DOHH2 (cell line): ENCODE measurements at regions not wholly inside any gene's neighbourhood (a gene's known extent, or its start where the extent isn't known, plus 50 kb on each side); places are given as distances from the start of the nearest gene placed in this dataset.

ENCODE experiments used
- H3F3A ChIP-seq: fragments of 200-600 bp; sonication (generic), shearing (Covaris generic); 2 replicates; pipeline ENCODE4 v1.6.0; 2016; ENCODE audit warnings: antibody characterized with exemption, mild to moderate bottlenecking; ENCODE audit not compliant: control insufficient read depth, insufficient read depth
- H3K27ac ChIP-seq: fragments of 200-600 bp; sonication (generic); 2 replicates; pipeline ENCODE4 v1.5.1; 2014; ENCODE audit warnings: low read depth, mild to moderate bottlenecking, low read length, moderate library complexity
- H3K27me3 ChIP-seq: fragments of 200-600 bp; sonication (generic); 2 replicates; pipeline ENCODE4 v1.6.1; 2014; ENCODE audit warnings: mild to moderate bottlenecking, low read length, mixed read lengths; ENCODE audit not compliant: control insufficient read depth
- H3K36me3 ChIP-seq: fragments of 200-600 bp; sonication (generic); 2 replicates; pipeline ENCODE4 v1.6.1; 2014; ENCODE audit warnings: mild to moderate bottlenecking, low read length, moderate library complexity, mixed read lengths; ENCODE audit not compliant: control insufficient read depth
- H3K4me1 ChIP-seq: fragments of 200-600 bp; sonication (generic); 2 replicates; pipeline ENCODE4 v1.6.1; 2014; ENCODE audit warnings: mild to moderate bottlenecking, low read length, mixed read lengths; ENCODE audit not compliant: control insufficient read depth
- H3K4me2 ChIP-seq: fragments of 200-600 bp; sonication (generic); 2 replicates; pipeline ENCODE4 v1.6.0; 2014; ENCODE audit warnings: mild to moderate bottlenecking, low read length, moderate library complexity
- H3K4me3 ChIP-seq: fragments of 200-600 bp; sonication (generic); 2 replicates; pipeline ENCODE4 v1.5.1; 2014; ENCODE audit warnings: mild to moderate bottlenecking, low read length, mixed read lengths
- H3K79me2 ChIP-seq: fragments of 200-600 bp; sonication (generic); 2 replicates; pipeline ENCODE4 v1.6.1; 2014; ENCODE audit warnings: mild to moderate bottlenecking, low read length, mixed read lengths; ENCODE audit not compliant: control insufficient read depth
- H3K9me2 ChIP-seq: fragments of 200-600 bp; sonication (generic); replicated peaks from 2 replicates; pipeline ENCODE4 v1.6.1; 2014; ENCODE audit warnings: mild to moderate bottlenecking, low read length, mixed read lengths; ENCODE audit not compliant: control insufficient read depth
- H3K9me3 ChIP-seq: fragments of 200-600 bp; sonication (generic); 2 replicates; pipeline ENCODE4 v1.6.1; 2014; ENCODE audit warnings: antibody characterized with exemption, low read length, mixed read lengths; ENCODE audit not compliant: control insufficient read depth, insufficient read depth
- H4K20me1 ChIP-seq: fragments of 200-600 bp; sonication (generic); 2 replicates; pipeline ENCODE4 v1.6.0; 2014; ENCODE audit warnings: low read depth, mild to moderate bottlenecking, antibody characterized with exemption, low read length, moderate library complexity; ENCODE audit not compliant: control insufficient read depth, insufficient read depth
- EZH2phosphoT487 ChIP-seq: fragments of 200-600 bp; sonication (generic); IDR thresholded peaks from 2 replicates; pipeline ENCODE4 v1.6.1; 2017; ENCODE audit warnings: borderline replicate concordance, mild to moderate bottlenecking, antibody characterized with exemption, low read length, moderate library complexity, mixed read lengths
- TF ChIP-seq, protein P1 (sequence below): fragments of 200-600 bp; sonication (generic); IDR thresholded peaks from one replicate; pipeline ENCODE4 v1.5.1; 2014; ENCODE audit warnings: antibody characterized with exemption, mild to moderate bottlenecking, low read depth, low read length; ENCODE audit not compliant: poor library complexity, severe bottlenecking

DNA sequence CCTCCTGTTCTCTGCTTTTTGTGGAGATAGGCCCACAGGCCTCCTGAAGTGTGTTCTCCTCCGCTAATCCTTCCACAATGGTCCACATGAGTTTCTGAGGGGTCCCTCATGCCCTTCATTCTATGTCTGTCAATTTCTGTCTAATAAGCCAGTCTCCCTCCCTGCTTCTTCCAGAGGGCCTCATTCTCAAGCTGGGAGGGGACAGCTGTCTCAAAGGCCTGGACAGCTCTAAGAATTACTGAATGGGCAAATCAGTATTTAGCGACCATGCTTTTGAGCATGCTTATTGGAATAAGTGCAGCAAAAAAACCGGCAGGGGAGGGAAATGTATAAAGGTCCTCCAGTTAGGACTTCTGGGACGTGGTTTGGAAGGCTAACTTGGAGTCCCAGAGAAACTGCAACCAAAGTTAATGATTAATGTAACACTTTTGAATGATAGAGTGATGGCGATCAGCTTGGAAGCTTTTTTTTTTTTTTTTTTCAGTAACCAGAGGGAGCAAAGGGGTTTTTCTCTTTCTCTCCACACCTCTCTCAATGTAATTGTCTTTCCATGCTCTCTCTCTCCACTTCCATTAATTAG, 890.7 kb upstream of the POU3F3 start:
- Histone ChIP-seq H3K9me2 (no peaks in the 10 kb centered on the region), H3K36me3 (no peaks in the 10 kb centered on the region), H3K27me3 (no peaks in the 10 kb centered on the region), H3K4me1 (no peaks in the 10 kb centered on the region), H3K79me2 (no peaks in the 10 kb centered on the region), H3K4me3 (no peak overlapping the region), H3K27ac (no peak overlapping the region), H3K4me2 (no peak overlapping the region), H3F3A (no peaks in the 10 kb centered on the region), H3K9me3 (peaks cover 3% of the 10 kb centered on the region; the same call in 1 of the 2 replicates), H4K20me1 (no peaks in the 10 kb centered on the region)
- no peak for TF ChIP-seq EZH2phosphoT487
- TF ChIP-seq, protein P1, sequence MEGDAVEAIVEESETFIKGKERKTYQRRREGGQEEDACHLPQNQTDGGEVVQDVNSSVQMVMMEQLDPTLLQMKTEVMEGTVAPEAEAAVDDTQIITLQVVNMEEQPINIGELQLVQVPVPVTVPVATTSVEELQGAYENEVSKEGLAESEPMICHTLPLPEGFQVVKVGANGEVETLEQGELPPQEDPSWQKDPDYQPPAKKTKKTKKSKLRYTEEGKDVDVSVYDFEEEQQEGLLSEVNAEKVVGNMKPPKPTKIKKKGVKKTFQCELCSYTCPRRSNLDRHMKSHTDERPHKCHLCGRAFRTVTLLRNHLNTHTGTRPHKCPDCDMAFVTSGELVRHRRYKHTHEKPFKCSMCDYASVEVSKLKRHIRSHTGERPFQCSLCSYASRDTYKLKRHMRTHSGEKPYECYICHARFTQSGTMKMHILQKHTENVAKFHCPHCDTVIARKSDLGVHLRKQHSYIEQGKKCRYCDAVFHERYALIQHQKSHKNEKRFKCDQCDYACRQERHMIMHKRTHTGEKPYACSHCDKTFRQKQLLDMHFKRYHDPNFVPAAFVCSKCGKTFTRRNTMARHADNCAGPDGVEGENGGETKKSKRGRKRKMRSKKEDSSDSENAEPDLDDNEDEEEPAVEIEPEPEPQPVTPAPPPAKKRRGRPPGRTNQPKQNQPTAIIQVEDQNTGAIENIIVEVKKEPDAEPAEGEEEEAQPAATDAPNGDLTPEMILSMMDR: no peak

DNA sequence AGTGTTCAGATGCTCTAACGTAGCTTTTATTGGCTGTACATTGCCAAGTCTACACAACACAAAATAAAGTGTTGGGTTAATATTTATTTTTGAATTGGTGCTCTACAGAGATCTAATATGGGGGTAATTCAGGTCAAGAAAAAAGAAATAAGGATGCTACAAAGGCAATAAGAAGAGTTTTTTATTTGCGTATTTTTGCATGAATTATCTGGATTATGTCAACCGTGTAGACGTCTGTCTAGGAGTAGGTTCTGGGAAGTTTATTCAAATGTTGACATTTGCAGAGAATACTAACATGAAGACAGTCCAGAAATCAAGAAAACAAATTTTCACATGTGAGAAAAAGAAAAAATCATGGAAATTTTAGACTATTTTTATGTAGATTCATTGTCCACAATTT, 876.7 kb upstream of the POU3F3 start:
- Histone ChIP-seq H3K27ac (no peak overlapping the region), H3F3A (no peaks in the 10 kb centered on the region), H3K27me3 (no peaks in the 10 kb centered on the region), H3K36me3 (no peaks in the 10 kb centered on the region), H3K9me3 (no peaks in the 10 kb centered on the region), H3K79me2 (no peaks in the 10 kb centered on the region), H4K20me1 (no peaks in the 10 kb centered on the region), H3K4me1 (no peaks in the 10 kb centered on the region), H3K4me3 (no peak overlapping the region), H3K4me2 (no peak overlapping the region), H3K9me2 (no peaks in the 10 kb centered on the region)
- TF ChIP-seq, protein P1: no peak
- no peak for TF ChIP-seq EZH2phosphoT487

DNA sequence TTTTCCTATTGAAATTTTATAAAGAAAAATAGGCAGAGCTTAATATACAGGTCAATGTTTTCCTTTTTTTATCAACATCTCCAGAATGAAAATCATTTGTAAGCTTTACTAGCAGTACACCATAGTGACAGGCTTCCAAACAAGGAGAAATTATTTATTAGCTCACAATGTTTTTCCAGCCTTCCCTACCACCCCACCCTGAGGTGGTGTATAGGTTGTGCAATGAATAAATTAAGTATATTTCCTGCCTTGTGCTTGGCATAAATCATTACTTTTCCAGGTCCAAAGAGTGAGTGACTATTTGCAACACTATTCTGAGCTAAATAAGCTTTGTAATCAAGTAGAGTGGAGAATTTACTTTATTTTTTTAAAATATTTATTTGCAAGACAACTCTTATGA, 876.2 kb upstream of the POU3F3 start:
- Histone ChIP-seq H4K20me1 (no peaks in the 10 kb centered on the region), H3K79me2 (no peaks in the 10 kb centered on the region)
- TF ChIP-seq, protein P1: no peak
- TF ChIP-seq EZH2phosphoT487: no peak

DNA sequence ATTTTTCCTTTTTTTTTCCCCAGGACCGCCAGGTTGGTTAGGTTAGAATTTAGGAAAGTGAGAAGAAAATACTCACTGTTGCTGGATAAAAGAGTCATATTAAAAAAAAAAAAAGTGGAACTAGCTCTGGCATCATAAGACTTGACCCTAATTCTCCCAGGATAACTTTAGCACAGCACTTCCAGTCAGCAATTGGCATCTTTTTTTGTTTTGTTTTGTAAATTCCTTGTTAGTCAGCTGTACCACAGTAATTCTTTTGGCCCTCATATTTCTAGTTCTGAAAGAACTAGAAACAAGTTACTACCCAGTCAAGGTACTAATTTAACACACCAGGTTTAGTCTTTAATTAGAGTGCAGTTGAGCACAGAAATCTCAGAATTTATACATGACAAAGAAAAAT, 873.5 kb upstream of the POU3F3 start:
- Histone ChIP-seq H3K79me2 (no peaks in the 10 kb centered on the region), H3K27me3 (no peaks in the 10 kb centered on the region), H3K9me3 (no peaks in the 10 kb centered on the region), H3K36me3 (no peaks in the 10 kb centered on the region), H4K20me1 (no peaks in the 10 kb centered on the region), H3F3A (no peaks in the 10 kb centered on the region), H3K27ac (no peak overlapping the region), H3K4me1 (no peaks in the 10 kb centered on the region), H3K4me3 (no peak overlapping the region), H3K4me2 (no peak overlapping the region), H3K9me2 (no peaks in the 10 kb centered on the region)
- no peak for TF ChIP-seq EZH2phosphoT487
- TF ChIP-seq, protein P1: no peak

More for the DNA sequence above, 876.2 kb upstream of the POU3F3 start:
- H3K27me3 ChIP-seq: no peaks in the 10 kb centered on the region
- no peaks in the 10 kb centered on the region for H3K4me1 ChIP-seq
- H3K4me3 ChIP-seq: no peak overlapping the region
- H3K27ac ChIP-seq: no peak overlapping the region
- no peaks in the 10 kb centered on the region for H3K9me2 ChIP-seq
- H3K4me2 ChIP-seq: no peak overlapping the region
- H3K36me3 ChIP-seq: no peaks in the 10 kb centered on the region
- H3F3A ChIP-seq: no peaks in the 10 kb centered on the region
- no peaks in the 10 kb centered on the region for H3K9me3 ChIP-seq
